CD14-positive monocyte (primary cell): ENCODE measurements at regions not wholly inside any gene's neighbourhood (a gene's known extent, or its start where the extent isn't known, plus 50 kb on each side); places are given as distances from the start of the nearest gene placed in this dataset.

Experiments used
- DNase-seq, 3 donors: peaks; one replicate each; pipeline ENCODE4 v3.0.0-alpha.2; 2011 to 2022
- H2AFZ ChIP-seq: 2 replicates; pipeline ENCODE4 v1.6.0; 2012; ENCODE audit warnings: mild to moderate bottlenecking, low read depth, low read length, inconsistent platforms; ENCODE audit not compliant: insufficient read depth, poor library complexity, severe bottlenecking
- H3K27ac ChIP-seq, 2 donors: 1 replicate in 1 of 2; 2 replicates in 1 of 2; pipeline ENCODE4 v1.5.1; 2012 to 2013; ENCODE audit warnings: low read length in 2 of 2, control low read depth in 1 of 2, inconsistent platforms in 1 of 2, low read depth in 1 of 2, mild to moderate bottlenecking in 1 of 2
- H3K27me3 ChIP-seq, 2 donors: one replicate each; pipeline versions ENCODE4 v1.6.0 to v1.6.1; 2011 to 2013; ENCODE audit warnings: low read length in 2 of 2; ENCODE audit not compliant: control insufficient read depth in 2 of 2, insufficient read depth in 2 of 2
- H3K36me3 ChIP-seq, 2 donors: replicated peaks in 1 of 2; 1 replicate in 1 of 2; 2 replicates in 1 of 2; pipeline versions ENCODE4 v1.5.1 to v1.6.1; 2012 to 2013; ENCODE audit warnings: low read length in 2 of 2, control low read depth in 1 of 2, inconsistent platforms in 1 of 2, mild to moderate bottlenecking in 1 of 2; ENCODE audit not compliant: insufficient read depth in 2 of 2, control insufficient read depth in 1 of 2
- H3K4me1 ChIP-seq, 2 donors: 1 replicate in 1 of 2; 2 replicates in 1 of 2; pipeline versions ENCODE4 v1.5.1 to v1.6.1; 2012 to 2013; ENCODE audit warnings: low read length in 2 of 2, control low read depth in 1 of 2, inconsistent platforms in 1 of 2, mild to moderate bottlenecking in 1 of 2, moderate library complexity in 1 of 2; ENCODE audit not compliant: insufficient read depth in 2 of 2, control insufficient read depth in 1 of 2
- H3K4me2 ChIP-seq: replicated peaks from 2 replicates; pipeline ENCODE3; 2012; ENCODE audit warnings: low read length, moderate library complexity, mild to moderate bottlenecking; ENCODE audit not compliant: poor library complexity, severe bottlenecking; ENCODE audit errors: extremely low read depth
- H3K4me3 ChIP-seq, 3 experiments: fragments of 200-600 bp in 1 of 3; sonication (generic) in 1 of 3; replicated peaks in 1 of 3; 1 replicate in 2 of 3; 2 replicates in 1 of 3; pipeline ENCODE4 v1.5.1; 2011 to 2013; ENCODE audit warnings: low read length in 3 of 3, mild to moderate bottlenecking in 3 of 3, control low read depth in 2 of 3, low read depth in 2 of 3, inconsistent platforms in 1 of 3, moderate library complexity in 1 of 3
- H3K79me2 ChIP-seq: 2 replicates; pipeline ENCODE4 v1.6.0; 2012; ENCODE audit warnings: mild to moderate bottlenecking, control low read depth, inconsistent platforms, low read length, moderate library complexity; ENCODE audit not compliant: insufficient read depth
- H3K9ac ChIP-seq: 2 replicates; pipeline ENCODE4 v1.6.0; 2017; ENCODE audit warnings: low read length, mild to moderate bottlenecking; ENCODE audit not compliant: insufficient read depth, poor library complexity, severe bottlenecking
- H3K9me3 ChIP-seq, 2 donors: replicated peaks in 1 of 2; 1 replicate in 1 of 2; 2 replicates in 1 of 2; pipeline versions ENCODE4 v1.5.1 to v1.6.1; 2012 to 2013; ENCODE audit warnings: low read length in 2 of 2, control low read depth in 1 of 2; ENCODE audit not compliant: control insufficient read depth in 1 of 2, insufficient read depth in 1 of 2
- H4K20me1 ChIP-seq: 2 replicates; pipeline ENCODE4 v1.6.0; 2012; ENCODE audit warnings: mild to moderate bottlenecking, low read length, control low read depth, moderate library complexity; ENCODE audit not compliant: insufficient read depth
- H3K27ac Mint-ChIP-seq, 7 donors: one replicate each; pipeline ENCODE4 v1.8.0; 2020; ENCODE audit warnings: mild to moderate bottlenecking in 7 of 7, mixed read lengths in 7 of 7, moderate library complexity in 6 of 7, inconsistent platforms in 2 of 7
- H3K27me3 Mint-ChIP-seq, 3 donors: one replicate each; pipeline ENCODE4 v1.8.0; 2021 to 2022; ENCODE audit warnings: low read depth in 3 of 3, mild to moderate bottlenecking in 3 of 3, mixed read lengths in 3 of 3, moderate library complexity in 3 of 3, inconsistent platforms in 1 of 3
- H3K36me3 Mint-ChIP-seq, 2 donors: one replicate each; pipeline ENCODE4 v1.8.0; 2020; ENCODE audit warnings: mixed read lengths in 2 of 2, inconsistent platforms in 1 of 2, mild to moderate bottlenecking in 1 of 2
- H3K4me1 Mint-ChIP-seq: one replicate; pipeline ENCODE4 v1.8.0; 2020; ENCODE audit warnings: mild to moderate bottlenecking, mixed read lengths
- H3K4me3 Mint-ChIP-seq, 2 donors: one replicate each; pipeline ENCODE4 v1.8.0; 2020; ENCODE audit warnings: mild to moderate bottlenecking in 2 of 2, mixed read lengths in 2 of 2, moderate library complexity in 1 of 2
- H3K9me3 Mint-ChIP-seq, 7 donors: one replicate each; pipeline ENCODE4 v1.8.0; 2020 to 2022; ENCODE audit warnings: mixed read lengths in 7 of 7, mild to moderate bottlenecking in 6 of 7, moderate library complexity in 6 of 7, inconsistent platforms in 2 of 7
- WGBS: methylation state at CpG from one replicate; pipeline ENCODE4 v1.1.5; 2013; ENCODE audit warnings: missing lambda C conversion rate; ENCODE audit not compliant: insufficient coverage; 5-methylcytosine and 5-hydroxymethylcytosine counted together
- intact Hi-C, 2 donors: fragments of 100-400 bp; cut with micrococcal nuclease; formaldehyde crosslinking; loops; one replicate each; pipeline versions ENCODE4 v1.15.0 to v1.15.1; 2023
- TF ChIP-seq, protein P1 (sequence below): fragments of 200-600 bp; IDR thresholded peaks from one replicate; pipeline ENCODE4 v1.8.0; 2022; ENCODE audit warnings: antibody characterized with exemption, mild to moderate bottlenecking

- Histone ChIP-seq H3K4me2 (no peak overlapping the region), H3K4me1 (no peaks in the 10 kb centered on the region), H3K4me3 (no peak overlapping the region), H3K36me3 (no peaks in the 10 kb centered on the region), H3K79me2 (no peaks in the 10 kb centered on the region), H2AFZ (no peak overlapping the region), H3K9me3 (no peaks in the 10 kb centered on the region), H3K27ac (no peak overlapping the region), H3K27me3 (no peaks in the 10 kb centered on the region), H3K9ac (no peak overlapping the region), H4K20me1 (no peaks in the 10 kb centered on the region)
- Mint-ChIP-seq H3K27me3 (peaks cover 3 to 6% (median 5%) of the 10 kb centered on the region in 3 donors), H3K27ac (peak overlapping the region in 1 of 7 donors; percentile 28), H3K9me3 (peaks cover 0 to 12% (median 0%) of the 10 kb centered on the region in 7 donors), H3K4me3 (no peak overlapping the region), H3K4me1 (no peaks in the 10 kb centered on the region), H3K36me3 (no peaks in the 10 kb centered on the region)
- DNase-seq = no peak
- 100% methylated on average over 1 of the region's 2 CpGs for WGBS
- TF ChIP-seq, protein P1, sequence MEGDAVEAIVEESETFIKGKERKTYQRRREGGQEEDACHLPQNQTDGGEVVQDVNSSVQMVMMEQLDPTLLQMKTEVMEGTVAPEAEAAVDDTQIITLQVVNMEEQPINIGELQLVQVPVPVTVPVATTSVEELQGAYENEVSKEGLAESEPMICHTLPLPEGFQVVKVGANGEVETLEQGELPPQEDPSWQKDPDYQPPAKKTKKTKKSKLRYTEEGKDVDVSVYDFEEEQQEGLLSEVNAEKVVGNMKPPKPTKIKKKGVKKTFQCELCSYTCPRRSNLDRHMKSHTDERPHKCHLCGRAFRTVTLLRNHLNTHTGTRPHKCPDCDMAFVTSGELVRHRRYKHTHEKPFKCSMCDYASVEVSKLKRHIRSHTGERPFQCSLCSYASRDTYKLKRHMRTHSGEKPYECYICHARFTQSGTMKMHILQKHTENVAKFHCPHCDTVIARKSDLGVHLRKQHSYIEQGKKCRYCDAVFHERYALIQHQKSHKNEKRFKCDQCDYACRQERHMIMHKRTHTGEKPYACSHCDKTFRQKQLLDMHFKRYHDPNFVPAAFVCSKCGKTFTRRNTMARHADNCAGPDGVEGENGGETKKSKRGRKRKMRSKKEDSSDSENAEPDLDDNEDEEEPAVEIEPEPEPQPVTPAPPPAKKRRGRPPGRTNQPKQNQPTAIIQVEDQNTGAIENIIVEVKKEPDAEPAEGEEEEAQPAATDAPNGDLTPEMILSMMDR = no peak
- intact Hi-C loops = no loop called here
Observed at GRCh38 chr3:43810797-43811196, 120.1 kb downstream of the ABHD5 start.

GRCh38 chr3:43814461-43814860, 123.7 kb downstream of the ABHD5 start:
- Histone ChIP-seq H3K36me3 (no peaks in the 10 kb centered on the region), H3K4me3 (no peak overlapping the region), H2AFZ (no peak overlapping the region), H3K79me2 (no peaks in the 10 kb centered on the region), H3K4me2 (no peak overlapping the region), H3K27ac (no peak overlapping the region), H3K9ac (no peak overlapping the region), H4K20me1 (no peaks in the 10 kb centered on the region), H3K4me1 (no peaks in the 10 kb centered on the region), H3K27me3 (no peaks in the 10 kb centered on the region), H3K9me3 (no peaks in the 10 kb centered on the region)
- DNase-seq = no peak
- Mint-ChIP-seq H3K9me3 (peaks cover 0 to 4% (median 0%) of the 10 kb centered on the region in 7 donors), H3K27me3 (peaks cover 0 to 4% (median 3%) of the 10 kb centered on the region in 3 donors), H3K27ac (no peak overlapping the region), H3K36me3 (no peaks in the 10 kb centered on the region), H3K4me1 (no peaks in the 10 kb centered on the region), H3K4me3 (no peak overlapping the region)
- TF ChIP-seq, protein P1 = no peak
- intact Hi-C loops = no loop called here
- no CpG with 5 or more reads among the region's 1 CpG for WGBS
